ENCODE measurements at regions not wholly inside any gene's neighbourhood (a gene's known extent, or its start where the extent isn't known, plus 50 kb on each side); places are given as distances from the start of the nearest gene placed in this dataset.

- Histone ChIP-seq H3K9me3 (ENCODE audit: low read length) (no peaks in the 10 kb centered on the region), H3K4me2 (ENCODE audit: low read length) (no peak overlapping the region), H3K4me3 (ENCODE audit: low read depth, low read length, poor library complexity, severe bottlenecking) (no peak overlapping the region), H3K36me3 (ENCODE audit: insufficient read depth, low read length) (no peaks in the 10 kb centered on the region), H3K79me2 (ENCODE audit: insufficient read depth, low read length) (no peaks in the 10 kb centered on the region), H3K9ac (ENCODE audit: low read length) (no peak overlapping the region), H3K27me3 (ENCODE audit: insufficient read depth, low read length) (no peaks in the 10 kb centered on the region; the same call in 1 of the 2 replicates), H2AFZ (ENCODE audit: low read length) (no peak overlapping the region), H4K20me1 (ENCODE audit: insufficient read depth, low read length) (no peaks in the 10 kb centered on the region), H3K9me2 (ENCODE audit: low read depth, low read length) (no peaks in the 10 kb centered on the region), H3F3A (ENCODE audit: insufficient read depth, low read length) (no peaks in the 10 kb centered on the region), H3K4me1 (ENCODE audit: insufficient read depth, low read length, severe bottlenecking) (no peaks in the 10 kb centered on the region), H3K27ac (ENCODE audit: low read depth, low read length, poor library complexity, severe bottlenecking) (no peak overlapping the region)
- TF ChIP-seq CTCF (IDR thresholded peaks at IDR 0.05; ENCODE audit: low read length) (no peak), EZH2 (IDR thresholded peaks at IDR 0.05; ENCODE audit: borderline replicate concordance, low read length) (no peak)
These were observed 371.7 kb upstream of the ADGRL2 start for GRCh38 chr1:81428998-81429397.

GRCh38 chr1:81424816-81425215, 375.9 kb upstream of the ADGRL2 start:
- no peak overlapping the region for H3K4me3 ChIP-seq (ENCODE audit: low read depth, low read length, poor library complexity, severe bottlenecking)
- no peak overlapping the region for H2AFZ ChIP-seq (ENCODE audit: low read length)
- H3K27ac ChIP-seq (ENCODE audit: low read depth, low read length, poor library complexity, severe bottlenecking): no peak overlapping the region
- no peak overlapping the region for H3K9ac ChIP-seq (ENCODE audit: low read length)
- no peaks in the 10 kb centered on the region for H3K9me3 ChIP-seq (ENCODE audit: low read length)
- TF ChIP-seq CTCF (IDR thresholded peaks at IDR 0.05; ENCODE audit: low read length): no peak
- TF ChIP-seq EZH2 (IDR thresholded peaks at IDR 0.05; ENCODE audit: borderline replicate concordance, low read length): no peak
- no peaks in the 10 kb centered on the region for H3K36me3 ChIP-seq (ENCODE audit: insufficient read depth, low read length)
- H3K27me3 ChIP-seq (ENCODE audit: insufficient read depth, low read length): no peaks in the 10 kb centered on the region
- no peaks in the 10 kb centered on the region for H3K9me2 ChIP-seq (ENCODE audit: low read depth, low read length)
- H3K79me2 ChIP-seq (ENCODE audit: insufficient read depth, low read length): no peaks in the 10 kb centered on the region
- no peaks in the 10 kb centered on the region for H3F3A ChIP-seq (ENCODE audit: insufficient read depth, low read length)
- H3K4me1 ChIP-seq (ENCODE audit: insufficient read depth, low read length, severe bottlenecking): no peaks in the 10 kb centered on the region
- no peak overlapping the region for H3K4me2 ChIP-seq (ENCODE audit: low read length)
- H4K20me1 ChIP-seq (ENCODE audit: insufficient read depth, low read length): no peaks in the 10 kb centered on the region

GRCh38 chr1:81424061-81424460, 376.7 kb upstream of the ADGRL2 start:
- no peaks in the 10 kb centered on the region for H3F3A ChIP-seq (ENCODE audit: insufficient read depth, low read length)
- H3K79me2 ChIP-seq (ENCODE audit: insufficient read depth, low read length): no peaks in the 10 kb centered on the region
- no peaks in the 10 kb centered on the region for H3K9me2 ChIP-seq (ENCODE audit: low read depth, low read length)
- H3K4me3 ChIP-seq (ENCODE audit: low read depth, low read length, poor library complexity, severe bottlenecking): no peak overlapping the region
- no peak for TF ChIP-seq EZH2 (IDR thresholded peaks at IDR 0.05; ENCODE audit: borderline replicate concordance, low read length)
- no peak for TF ChIP-seq CTCF (IDR thresholded peaks at IDR 0.05; ENCODE audit: low read length)
- H3K27me3 ChIP-seq (ENCODE audit: insufficient read depth, low read length): no peaks in the 10 kb centered on the region
- H3K27ac ChIP-seq (ENCODE audit: low read depth, low read length, poor library complexity, severe bottlenecking): no peak overlapping the region
- no peak overlapping the region for H3K9ac ChIP-seq (ENCODE audit: low read length)
- no peaks in the 10 kb centered on the region for H3K9me3 ChIP-seq (ENCODE audit: low read length)
- H4K20me1 ChIP-seq (ENCODE audit: insufficient read depth, low read length): no peaks in the 10 kb centered on the region
- H3K4me1 ChIP-seq (ENCODE audit: insufficient read depth, low read length, severe bottlenecking): no peaks in the 10 kb centered on the region
- no peaks in the 10 kb centered on the region for H3K36me3 ChIP-seq (ENCODE audit: insufficient read depth, low read length)
- H2AFZ ChIP-seq (ENCODE audit: low read length): no peak overlapping the region
- no peak overlapping the region for H3K4me2 ChIP-seq (ENCODE audit: low read length)
